GM10248 (cell line): ENCODE measurements at regions not wholly inside any gene's neighbourhood (a gene's known extent, or its start where the extent isn't known, plus 50 kb on each side); places are given as distances from the start of the nearest gene placed in this dataset.

Source experiments
- CTCF ChIA-PET: fragments of 300-600 bp; sonication (Branson Sonifier 250); formaldehyde crosslinking; extraction: SDS; loops from one replicate; lab custom pipeline; 2021; ENCODE audit warnings: antibody characterized with exemption; lab: Yijun Ruan, JAX
- POLR2A ChIA-PET: fragments of 350-650 bp; sonication (Branson Sonifier 250); formaldehyde crosslinking; extraction: SDS; loops from one replicate; lab custom pipeline; 2020; ENCODE audit warnings: antibody characterized with exemption; lab: Yijun Ruan, JAX
- DNase-seq: peaks from one replicate; pipeline ENCODE4 v3.0.0; 2012; ENCODE audit errors: extremely low spot score
- CTCF ChIP-seq: IDR thresholded peaks from 2 replicates; pipeline ENCODE4 v1.5.1; 2012; ENCODE audit warnings: mild to moderate bottlenecking, low read depth; ENCODE audit errors: extremely low read depth, missing control alignments, control extremely low read depth

- ChIA-PET POLR2A (no interaction called here), CTCF (interaction anchor here (0.8 to 1.7 kb wide), 3 partner anchors 10 to 40 kb away, joined by 3 to 7 read pairs (median 6); no protein-coding TSS in a partner anchor)
- TF ChIP-seq CTCF = no peak
- no peak for DNase-seq
These were observed 278.3 kb upstream of the PTGER4 start for GRCh38 chr5:40401284-40402006.

GRCh38 chr5:40400245-40400644, 279.5 kb upstream of the PTGER4 start:
- ChIA-PET POLR2A (no interaction called here), CTCF (no interaction called here)
- TF ChIP-seq CTCF = no peak
- no peak for DNase-seq

- no peak for TF ChIP-seq CTCF
- ChIA-PET POLR2A (no interaction called here), CTCF (interaction anchor here (1.4 kb wide), 1 partner anchor 10 kb away, joined by 3 read pairs; no protein-coding TSS in a partner anchor)
- DNase-seq = no peak
These were observed 280.4 kb upstream of the PTGER4 start for GRCh38 chr5:40399349-40399748.

- ChIA-PET POLR2A (no interaction called here), CTCF (no interaction called here)
- DNase-seq = no peak
- TF ChIP-seq CTCF = no peak
These were observed 281.7 kb upstream of the PTGER4 start for GRCh38 chr5:40397976-40398375.

- TF ChIP-seq CTCF = no peak
- ChIA-PET POLR2A (no interaction called here), CTCF (no interaction called here)
- no peak for DNase-seq
These were observed 282.6 kb upstream of the PTGER4 start for GRCh38 chr5:40397091-40397490.

GRCh38 chr5:40396317-40396716, 283.4 kb upstream of the PTGER4 start:
- ChIA-PET POLR2A (no interaction called here), CTCF (no interaction called here)
- DNase-seq = no peak

More at GRCh38 chr5:40396317-40396716, 283.4 kb upstream of the PTGER4 start:
- no peak for TF ChIP-seq CTCF
